ENCODE measurements at regions not wholly inside any gene's neighbourhood (a gene's known extent, or its start where the extent isn't known, plus 50 kb on each side); places are given as distances from the start of the nearest gene placed in this dataset.
"Not testable (repeated sequence)": the region's sequence is repeated elsewhere in the genome, so short reads cannot be mapped to it uniquely, and the experiment has no call there.

DNA sequence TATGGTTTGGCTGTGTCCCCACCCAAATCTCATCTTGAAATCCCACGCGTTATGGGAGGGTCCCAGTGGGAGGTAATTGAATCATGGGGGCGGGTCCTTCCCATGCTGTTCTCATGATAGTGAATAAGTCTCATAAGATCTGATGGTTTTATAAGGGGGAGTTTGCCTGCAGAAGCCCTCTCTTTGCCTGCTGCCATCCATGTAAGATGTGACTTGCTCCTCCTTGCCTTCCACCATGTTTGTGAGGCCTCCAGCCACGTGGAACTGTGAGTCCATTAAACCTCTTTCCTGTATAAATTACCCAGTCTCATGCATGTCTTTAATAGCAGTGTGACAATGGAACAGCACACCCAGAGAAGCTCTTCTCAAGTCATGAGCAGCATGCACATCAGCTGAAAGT lies 119.1 kb upstream of the CARD11 start:
- DNase-seq (ENCODE audit: low spot score): not testable (repeated sequence)

DNA sequence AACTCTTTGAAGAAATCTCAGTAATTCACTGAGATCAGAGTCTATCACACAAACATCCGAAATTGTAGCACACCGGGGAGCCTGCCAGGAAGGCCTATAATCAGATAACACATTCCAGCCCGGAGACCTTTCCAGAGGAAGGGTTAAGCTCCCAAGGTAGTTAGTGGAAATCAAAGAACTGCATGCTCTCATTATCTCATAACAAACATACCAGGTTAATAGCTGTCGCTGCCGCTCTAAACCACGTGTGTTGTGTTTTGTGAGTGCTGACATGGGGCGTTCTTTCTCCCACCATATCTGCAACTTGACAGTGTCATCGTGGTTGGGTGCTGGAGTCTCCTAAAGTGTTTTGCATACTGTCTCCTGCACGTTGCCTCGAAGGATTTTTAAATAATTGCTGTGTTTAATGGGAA lies 120.7 kb upstream of the CARD11 start:
- DNase-seq (ENCODE audit: low spot score): no peak

DNA sequence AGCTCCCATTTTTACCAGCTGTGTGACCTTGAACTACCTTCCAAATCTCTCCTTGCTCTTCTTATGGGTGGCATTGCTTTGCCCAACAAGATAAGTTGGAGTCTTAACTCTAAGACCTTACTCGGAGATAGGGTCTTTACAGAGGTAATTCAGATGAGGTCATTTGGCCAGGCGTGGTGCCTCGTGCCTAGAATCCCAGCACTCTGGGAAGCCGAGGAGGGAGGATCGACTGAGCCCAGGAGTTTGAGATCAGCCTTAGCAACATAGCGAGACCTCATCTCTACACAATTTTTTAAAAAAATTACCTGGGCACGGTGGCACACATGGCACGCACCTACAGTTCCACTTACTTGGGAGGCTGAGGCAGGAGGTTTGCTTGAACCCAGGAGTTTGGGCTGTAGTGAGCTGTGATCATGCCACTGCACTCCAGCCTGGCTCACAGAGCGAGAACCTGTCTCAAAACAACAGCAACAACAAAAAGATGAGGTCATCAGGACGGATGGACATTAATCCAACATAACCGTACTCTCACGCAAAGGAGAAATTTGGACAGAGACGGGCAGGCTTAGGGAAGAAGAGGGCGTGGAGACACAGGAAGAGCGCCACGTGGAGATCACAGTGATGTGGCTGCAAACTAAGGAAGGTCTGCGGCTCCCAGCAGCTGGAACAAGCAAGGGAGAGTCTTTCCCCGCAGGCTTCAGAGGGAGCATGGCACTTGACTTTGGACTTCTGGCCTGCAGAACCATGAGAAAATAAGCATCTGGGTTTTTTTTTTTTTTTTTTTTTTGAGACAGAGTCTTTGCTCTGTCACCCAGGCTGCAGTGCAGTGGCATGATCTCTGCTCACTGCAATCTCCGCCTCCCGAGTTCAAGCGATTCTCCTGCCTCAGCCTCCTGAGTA lies 122.3 kb upstream of the CARD11 start:
- no peak for DNase-seq (ENCODE audit: low spot score)

DNA sequence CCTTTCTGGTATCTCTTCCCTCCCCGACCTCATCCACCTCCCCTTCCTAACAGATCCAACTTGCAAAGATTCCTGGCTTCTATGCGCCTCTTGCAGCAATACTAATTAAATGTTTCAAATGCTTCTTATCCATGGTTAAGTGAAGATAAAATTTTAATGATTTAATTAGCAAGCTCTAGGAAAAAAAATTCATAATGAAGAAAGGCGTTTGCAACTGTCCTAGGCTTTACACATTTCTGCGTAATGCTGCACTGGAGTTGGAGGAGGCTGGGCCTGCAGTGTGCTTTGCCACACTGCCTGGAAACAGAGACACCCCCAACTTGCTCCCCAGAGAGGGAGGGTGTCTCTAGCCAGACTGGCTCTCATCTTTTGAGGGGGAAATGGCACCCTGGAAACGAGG lies 123.9 kb upstream of the CARD11 start:
- no peak for DNase-seq (ENCODE audit: low spot score)

DNA sequence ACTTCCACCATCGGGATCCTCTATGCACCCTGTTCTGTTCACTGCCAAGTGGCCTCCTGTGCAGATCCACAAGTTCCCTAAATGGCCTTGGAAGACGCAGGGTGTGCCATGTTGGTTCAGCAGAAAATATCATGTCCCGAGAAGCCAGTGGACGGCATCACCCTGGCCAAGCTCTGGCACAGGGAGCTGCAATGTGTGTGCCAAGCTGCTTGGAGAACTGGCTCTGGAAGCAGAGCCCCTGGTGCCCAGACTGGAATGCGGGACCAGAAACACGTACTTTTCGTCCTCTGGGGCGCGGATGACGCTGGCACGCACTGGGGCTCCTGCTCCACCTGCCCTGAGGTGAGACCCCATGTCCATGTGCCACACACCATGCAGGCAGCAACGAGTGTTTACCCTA lies 124.7 kb upstream of the CARD11 start:
- DNase-seq (ENCODE audit: low spot score): no peak

DNA sequence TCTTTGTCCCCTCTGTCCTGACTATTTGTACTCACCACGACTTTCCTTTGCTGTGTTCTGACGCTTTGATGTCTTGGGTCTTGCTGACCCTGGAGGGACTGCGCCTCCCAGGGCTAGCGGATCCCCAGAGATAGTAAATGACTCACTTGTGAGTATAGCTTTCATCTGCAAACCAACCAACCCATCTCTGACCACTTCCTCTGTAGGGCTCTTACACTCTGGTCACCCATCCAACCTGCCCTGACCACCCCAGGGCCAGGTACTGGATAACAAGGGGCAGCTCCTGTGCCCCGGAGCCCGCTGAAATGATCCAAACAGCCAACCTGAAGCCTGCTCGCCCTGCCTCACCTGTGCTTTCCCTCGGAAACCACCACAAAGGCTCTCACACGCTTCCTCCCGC lies 125.2 kb upstream of the CARD11 start:
- DNase-seq (ENCODE audit: low spot score): no peak

DNA sequence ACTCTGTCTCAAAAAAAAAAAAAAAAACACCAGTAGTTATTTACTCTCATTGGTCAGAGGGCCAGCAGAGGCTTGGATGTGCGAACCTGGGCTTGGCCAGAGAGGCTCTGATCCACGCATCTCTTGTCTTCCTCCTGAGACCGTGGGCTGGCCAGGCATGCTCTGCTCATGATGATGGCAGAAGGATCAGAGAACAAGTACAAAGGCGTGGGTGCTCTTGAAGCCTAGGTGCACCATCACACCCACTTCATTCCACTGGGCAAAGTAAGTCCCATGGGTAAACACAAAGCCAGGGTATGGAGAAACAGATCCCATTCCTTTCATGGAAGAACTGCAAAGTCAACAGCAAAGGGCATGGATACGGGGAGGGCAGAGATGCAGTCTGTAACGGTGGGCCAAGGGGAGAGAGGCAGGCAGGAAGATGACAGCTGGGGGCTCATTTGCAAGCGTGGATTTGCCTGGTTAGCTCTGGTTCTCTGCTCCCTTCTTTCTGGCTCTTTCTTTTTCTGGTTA lies 128.2 kb upstream of the SDK1 start:
- DNase-seq (ENCODE audit: low spot score): no peak

GRCh38 chr7:3174515-3175284 lies 126.4 kb upstream of the SDK1 start:
- DNase-seq (ENCODE audit: low spot score): no peak

GRCh38 chr7:3175285-3175902 lies 125.7 kb upstream of the SDK1 start:
- no peak for DNase-seq (ENCODE audit: low spot score)

DNA sequence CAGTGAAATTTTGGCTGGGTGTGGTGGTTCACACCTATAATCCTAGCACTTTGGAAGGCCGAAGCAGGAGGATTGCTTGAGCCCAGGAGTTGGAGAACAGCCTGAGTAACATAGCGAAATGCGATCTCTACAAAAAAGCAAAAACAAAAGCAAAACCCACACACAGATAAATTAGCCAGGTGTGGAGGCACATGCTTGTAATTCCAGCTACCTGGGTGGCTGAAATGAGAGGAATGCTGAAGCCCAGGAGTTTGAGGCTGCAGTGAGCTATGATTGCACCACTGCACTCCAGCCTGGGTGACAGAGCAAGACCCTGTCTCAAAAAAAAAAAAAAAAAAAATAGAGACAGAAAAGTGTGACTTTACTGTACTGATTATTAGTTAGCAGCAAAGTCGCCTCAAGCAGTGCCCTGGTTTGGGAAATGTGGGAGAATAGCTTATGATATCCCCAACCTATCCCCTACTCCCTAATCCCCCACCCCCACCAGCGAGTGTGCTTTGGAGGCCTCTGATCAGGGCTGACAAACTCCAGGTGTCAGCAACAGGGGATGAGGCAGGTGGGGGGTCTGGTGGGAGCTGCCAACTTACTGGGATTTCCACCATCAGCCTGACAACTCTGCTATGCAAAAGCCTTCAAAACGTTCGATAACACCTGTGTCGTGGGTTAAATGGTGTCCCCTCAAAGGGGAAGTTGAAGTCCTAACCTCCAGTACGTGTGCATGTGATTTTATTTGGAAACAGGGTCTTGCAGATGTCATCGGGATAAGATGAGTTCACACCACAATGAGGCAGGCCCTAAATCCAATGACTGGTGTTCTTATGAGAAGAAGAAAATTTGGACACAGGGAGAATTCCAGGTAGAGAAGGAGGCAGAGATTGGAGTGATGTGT lies 124.7 kb upstream of the SDK1 start:
- DNase-seq (ENCODE audit: low spot score): no peak

- DNase-seq (ENCODE audit: low spot score): no peak
Observed at GRCh38 chr7:3177271-3177670, 123.8 kb upstream of the SDK1 start.

- no peak for DNase-seq (ENCODE audit: low spot score)
Observed at GRCh38 chr7:3179456-3179855, 121.6 kb upstream of the SDK1 start.

GRCh38 chr7:3180604-3181003 lies 120.4 kb upstream of the SDK1 start:
- DNase-seq (ENCODE audit: low spot score): no peak

DNA sequence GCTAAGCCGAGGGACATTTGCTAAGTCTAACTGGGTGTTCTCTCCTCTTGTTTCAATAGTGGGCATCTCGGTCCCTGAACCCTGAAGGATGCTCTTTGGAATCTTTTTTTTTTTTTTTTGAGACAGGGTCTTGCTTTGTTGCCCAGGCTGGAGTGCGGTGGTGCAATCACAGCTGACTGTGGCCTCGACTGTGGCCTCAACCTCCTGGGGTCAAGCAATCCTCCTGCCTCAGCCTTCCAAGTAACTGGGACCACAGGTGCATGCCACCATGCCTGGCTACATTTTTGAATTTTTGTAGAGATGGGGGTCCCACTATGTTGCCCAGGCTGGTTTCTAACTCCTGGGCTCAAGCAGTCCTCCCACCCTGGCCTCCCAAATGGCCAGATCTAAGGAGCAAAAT lies 119.0 kb upstream of the SDK1 start:
- DNase-seq (ENCODE audit: low spot score): not testable (repeated sequence)

- no peak for DNase-seq (ENCODE audit: low spot score)
Observed at GRCh38 chr7:3187444-3188040, 113.5 kb upstream of the SDK1 start.

DNA sequence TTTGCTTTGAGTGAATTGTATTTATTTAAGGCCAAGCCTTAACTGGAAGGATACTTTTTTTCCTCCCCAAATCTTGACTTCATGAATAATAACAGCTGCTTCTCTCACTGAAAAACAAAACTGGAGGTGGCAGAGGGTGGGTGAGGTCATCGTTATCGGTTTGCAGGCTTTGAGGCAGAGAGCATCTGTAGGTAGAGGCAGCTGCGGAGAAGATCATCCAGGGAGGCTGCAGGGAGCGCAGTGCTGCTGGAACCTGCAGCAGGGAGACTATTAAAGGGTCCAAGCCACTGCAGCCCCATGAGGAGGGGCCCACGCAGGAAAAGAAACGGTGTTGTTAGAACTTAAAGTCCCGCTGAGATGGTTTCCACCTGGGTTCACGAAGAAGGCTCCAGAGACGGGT lies 112.1 kb upstream of the SDK1 start:
- DNase-seq (ENCODE audit: low spot score): no peak

GRCh38 chr7:3191548-3191947 lies 109.5 kb upstream of the SDK1 start:
- DNase-seq (ENCODE audit: low spot score): no peak

DNA sequence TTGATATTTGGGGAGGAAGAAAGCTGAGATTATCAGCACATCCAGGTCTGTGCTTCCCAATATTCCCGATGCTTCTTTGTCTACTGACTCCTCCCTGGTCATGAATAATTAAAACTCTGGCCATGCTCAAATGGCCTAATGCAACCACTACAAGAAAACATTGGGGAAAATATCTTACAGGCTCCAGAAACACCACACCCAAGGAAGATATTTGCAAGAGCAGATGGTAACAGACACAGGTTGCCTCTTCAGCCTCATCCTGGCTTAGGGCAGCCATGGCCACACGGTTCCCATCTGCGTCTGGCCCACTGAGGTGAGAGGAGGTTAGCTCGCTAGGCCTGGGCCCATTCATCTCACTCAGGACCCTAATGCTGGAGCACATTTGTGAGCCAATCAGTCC lies 108.4 kb upstream of the SDK1 start:
- DNase-seq (ENCODE audit: low spot score): no peak

GRCh38 chr7:3193379-3194120 lies 107.5 kb upstream of the SDK1 start:
- no peak for DNase-seq (ENCODE audit: low spot score)

- no peak for DNase-seq (ENCODE audit: low spot score)
Observed at GRCh38 chr7:3194501-3195141, 106.4 kb upstream of the SDK1 start.
